Endothelial cell of umbilical vein (primary cell): ENCODE measurements at regions not wholly inside any gene's neighbourhood (a gene's known extent, or its start where the extent isn't known, plus 50 kb on each side); places are given as distances from the start of the nearest gene placed in this dataset.

ENCODE experiments used
- BruUV-seq: library from RNA; stranded (reverse); fragments of 400-500 nt; replicated peaks from 2 replicates; lab custom pipeline; 2021; lab: Mats Ljungman, UMichigan
- CTCF ChIA-PET: fragments of 300-600, 350-600 bp; sonication (Branson Sonifier 250); formaldehyde crosslinking; loops from one replicate; lab custom pipeline; 2021; ENCODE audit warnings: antibody characterized with exemption, inconsistent platforms; lab: Charles Lee
- POLR2A ChIA-PET: fragments of 300-600, 350-600 bp; sonication (Branson Sonifier 250); formaldehyde crosslinking; loops from one replicate; lab custom pipeline; 2021; ENCODE audit warnings: antibody characterized with exemption, inconsistent platforms; lab: Charles Lee
- DNase-seq: peaks from one replicate; pipeline ENCODE4 v3.0.0-alpha.2; 2011; ENCODE audit warnings: low read depth, low spot score
- FAIRE-seq: peaks from 2 replicates; lab custom pipeline; 2011; peaks lifted over from hg19 to GRCh38; lab: Jason Lieb, UNC
- H2AFZ ChIP-seq: 2 replicates; pipeline ENCODE4 v1.6.0; 2012; ENCODE audit warnings: low read depth, low read length, control low read depth, inconsistent platforms
- H3K27ac ChIP-seq: 2 replicates; pipeline ENCODE4 v1.5.1; 2011; ENCODE audit warnings: low read depth, mild to moderate bottlenecking, control low read depth, low read length, moderate library complexity; ENCODE audit not compliant: insufficient read depth
- H3K27me3 ChIP-seq, 2 experiments: 2 replicates each; pipeline versions ENCODE4 v1.6.0 to v1.6.1; 2011; ENCODE audit warnings: low read length in 2 of 2, mixed read lengths in 1 of 2; ENCODE audit not compliant: control insufficient read depth in 2 of 2, insufficient read depth in 2 of 2
- H3K36me3 ChIP-seq, 2 experiments: 2 replicates in 1 of 2; 3 replicates in 1 of 2; pipeline ENCODE4 v1.5.1; 2011; ENCODE audit warnings: low read length in 2 of 2, mild to moderate bottlenecking in 1 of 2, moderate library complexity in 1 of 2; ENCODE audit not compliant: control insufficient read depth in 2 of 2, insufficient read depth in 2 of 2; ENCODE audit errors: extremely low read depth in 1 of 2
- H3K4me1 ChIP-seq: 3 replicates; pipeline ENCODE4 v1.5.1; 2011; ENCODE audit warnings: mild to moderate bottlenecking, low read length; ENCODE audit not compliant: control insufficient read depth, insufficient read depth; ENCODE audit errors: extremely low read depth
- H3K4me2 ChIP-seq: 2 replicates; pipeline ENCODE4 v1.6.1; 2011; ENCODE audit warnings: low read length, control low read depth, mixed read lengths; ENCODE audit not compliant: insufficient read depth
- H3K4me3 ChIP-seq, 3 experiments: fragments of 200-600 bp in 1 of 3; sonication (generic), shearing (Covaris generic) in 1 of 3; replicated peaks in 1 of 3; 2 replicates each; pipeline ENCODE4 v1.5.1; 2011 to 2016; ENCODE audit warnings: control low read depth in 3 of 3, low read length in 3 of 3, mild to moderate bottlenecking in 2 of 3, inconsistent platforms in 1 of 3, low read depth in 1 of 3, moderate library complexity in 1 of 3; ENCODE audit not compliant: insufficient read depth in 1 of 3
- H3K79me2 ChIP-seq: 2 replicates; pipeline ENCODE4 v1.6.0; 2012; ENCODE audit warnings: low read length, inconsistent platforms; ENCODE audit not compliant: control insufficient read depth, insufficient read depth
- H3K9ac ChIP-seq: replicated peaks from 2 replicates; pipeline ENCODE3; 2011; ENCODE audit warnings: low read length, control low read depth; ENCODE audit not compliant: insufficient read depth; ENCODE audit errors: extremely low read depth
- H3K9me1 ChIP-seq: replicated peaks from 3 replicates; pipeline ENCODE4 v1.6.0; 2011; ENCODE audit warnings: mild to moderate bottlenecking, low read length; ENCODE audit not compliant: control insufficient read depth, insufficient read depth; ENCODE audit errors: extremely low read depth
- H3K9me3 ChIP-seq: replicated peaks from 2 replicates; pipeline ENCODE4 v1.5.1; 2012; ENCODE audit warnings: low read length, inconsistent platforms; ENCODE audit not compliant: control insufficient read depth, insufficient read depth
- H4K20me1 ChIP-seq: replicated peaks from 2 replicates; pipeline ENCODE3; 2011; ENCODE audit warnings: mild to moderate bottlenecking, low read length; ENCODE audit not compliant: control insufficient read depth, insufficient read depth; ENCODE audit errors: extremely low read depth
- CTCF ChIP-seq, 2 donors: IDR thresholded peaks; 1 replicate in 1 of 2; 2 replicates in 1 of 2; pipeline ENCODE4 v1.5.1; 2011; ENCODE audit warnings: low read length in 2 of 2, mild to moderate bottlenecking in 2 of 2, moderate library complexity in 2 of 2, control low read depth in 1 of 2, inconsistent platforms in 1 of 2, low read depth in 1 of 2; ENCODE audit not compliant: insufficient read depth in 1 of 2; ENCODE audit errors: extremely low read depth in 1 of 2
- EZH2 ChIP-seq: IDR thresholded peaks from 2 replicates; pipeline ENCODE4 v1.6.1; 2012; ENCODE audit warnings: borderline replicate concordance, low read depth, mild to moderate bottlenecking, moderate library complexity, low read length, inconsistent platforms; ENCODE audit not compliant: severe bottlenecking
- FOS ChIP-seq: IDR thresholded peaks from 2 replicates; pipeline ENCODE4 v1.6.1; 2011; ENCODE audit warnings: mild to moderate bottlenecking, low read length, moderate library complexity, borderline replicate concordance; ENCODE audit not compliant: insufficient read depth
- GATA2 ChIP-seq: IDR thresholded peaks from 2 replicates; pipeline ENCODE4 v1.7.0; 2011; ENCODE audit warnings: low read depth, mild to moderate bottlenecking, moderate library complexity, mixed read lengths, low read length; ENCODE audit not compliant: insufficient read length, insufficient read depth
- JUN ChIP-seq: IDR thresholded peaks from 2 replicates; pipeline ENCODE4 v1.6.1; 2011; ENCODE audit warnings: borderline replicate concordance, low read depth; ENCODE audit not compliant: insufficient read length, insufficient read depth
- MYC ChIP-seq: IDR thresholded peaks from one replicate; pipeline ENCODE4 v1.6.1; 2011; ENCODE audit warnings: mild to moderate bottlenecking, low read depth, low read length
- POLR2A ChIP-seq: IDR thresholded peaks from 2 replicates; pipeline ENCODE4 v1.6.1; 2012; ENCODE audit warnings: low read depth, mild to moderate bottlenecking, control low read depth, low read length
- POLR2AphosphoS5 ChIP-seq: IDR thresholded peaks from 2 replicates; pipeline ENCODE4 v1.6.1; 2012; ENCODE audit warnings: low read depth, mild to moderate bottlenecking, control low read depth, low read length, moderate library complexity; ENCODE audit not compliant: insufficient read depth
- dilution Hi-C: fragments of 300-500 bp; cut with MboI; formaldehyde crosslinking; loops from one replicate; pipeline ENCODE4 v1.15.0; 2019; ENCODE audit warnings: low sequenced_read_pairs; ENCODE audit not compliant: extremely low pct_ligation_motif_present
- intact Hi-C: fragments of 100-400 bp; cut with micrococcal nuclease; formaldehyde crosslinking; loops from one replicate; pipeline ENCODE4 v1.10.0; 2022
- TF ChIP-seq, protein P1 (sequence below): IDR thresholded peaks from 2 replicates; pipeline ENCODE4 v1.6.1; 2011; ENCODE audit not compliant: insufficient read depth, insufficient read length

GRCh38 chr7:68449099-68449498 is 1149.2 kb upstream of the AUTS2 start:
- POLR2A ChIA-PET, result no interaction called here
- no peaks in the 10 kb centered on the region for H3K27me3 ChIP-seq
- H3K4me3 ChIP-seq, result no peak overlapping the region
- H3K79me2 ChIP-seq, result no peaks in the 10 kb centered on the region
- DNase-seq (no peak), FAIRE-seq (no peak)
- H3K36me3 ChIP-seq, result no peaks in the 10 kb centered on the region
- no peaks in the 10 kb centered on the region for H3K4me1 ChIP-seq
- BruUV-seq, result no TSS peak
- no peak overlapping the region for H3K4me2 ChIP-seq
- CTCF ChIA-PET, result no interaction called here
- H4K20me1 ChIP-seq, result no peaks in the 10 kb centered on the region
- dilution Hi-C loops, result no loop called here
- no peak overlapping the region for H3K9ac ChIP-seq
- peaks cover 7% of the 10 kb centered on the region for H3K9me3 ChIP-seq
- intact Hi-C loops, result no loop called here
- H3K9me1 ChIP-seq, result no peaks in the 10 kb centered on the region
- H3K27ac ChIP-seq, result no peak overlapping the region
- TF ChIP-seq CTCF (IDR thresholded peaks at IDR 0.05; ENCODE audit: extremely low read depth in 1 of 2, insufficient read depth in 1 of 2, low read depth in 1 of 2, low read length in 2 of 2) (no peak), MYC (no peak), EZH2 (no peak), FOS (no peak), POLR2A (no peak), JUN (no peak), POLR2AphosphoS5 (no peak), GATA2 (no peak)
- TF ChIP-seq, protein P1, sequence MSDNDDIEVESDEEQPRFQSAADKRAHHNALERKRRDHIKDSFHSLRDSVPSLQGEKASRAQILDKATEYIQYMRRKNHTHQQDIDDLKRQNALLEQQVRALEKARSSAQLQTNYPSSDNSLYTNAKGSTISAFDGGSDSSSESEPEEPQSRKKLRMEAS, result no peak
- H2AFZ ChIP-seq, result no peak overlapping the region
